GM12878 (cell line): ENCODE measurements at regions not wholly inside any gene's neighbourhood (a gene's known extent, or its start where the extent isn't known, plus 50 kb on each side); places are given as distances from the start of the nearest gene placed in this dataset.

ENCODE experiments used
- ATAC-seq: fragments of 200-7000 bp; cut with Tn5 transposase; 3 replicates; pipeline ENCODE4 v1.9.1; 2020; ENCODE audit warnings: mild to moderate bottlenecking, moderate library complexity
- BruUV-seq: library from RNA; stranded (reverse); fragments of 400-500 nt; replicated peaks from 2 replicates; lab custom pipeline; 2021; lab: Mats Ljungman, UMichigan
- CTCF ChIA-PET: fragments of 300-600 bp; sonication (Branson Sonifier 250); formaldehyde crosslinking; extraction: SDS; loops from one replicate; lab custom pipeline; 2021; ENCODE audit warnings: inconsistent platforms; lab: Yijun Ruan, JAX
- POLR2A ChIA-PET: fragments of 350-600 bp; formaldehyde crosslinking; extraction: SDS; loops from one replicate; lab custom pipeline; 2021; ENCODE audit warnings: inconsistent platforms; lab: Charles Lee
- RAD21 ChIA-PET: fragments of 300-600 bp; sonication (Branson Sonifier 250); formaldehyde crosslinking; loops from one replicate; lab custom pipeline; 2023; ENCODE audit warnings: antibody characterized with exemption; ENCODE audit not compliant: unreplicated experiment; lab: Charles Lee
- SMC1A ChIA-PET: fragments of 300-600 bp; sonication (Branson Sonifier 250); formaldehyde crosslinking; loops from one replicate; lab custom pipeline; 2023; ENCODE audit not compliant: unreplicated experiment, uncharacterized antibody; lab: Charles Lee
- DNase-seq: peaks from one replicate; pipeline ENCODE4 v3.0.0-alpha.2; 2011; ENCODE audit warnings: low read depth, low spot score
- FAIRE-seq: peaks from 3 replicates; lab custom pipeline; 2011; peaks lifted over from hg19 to GRCh38; lab: Jason Lieb, UNC
- H2AFZ ChIP-seq: 2 replicates; pipeline ENCODE4 v1.6.0; 2011; ENCODE audit warnings: low read depth, low read length, control low read depth; ENCODE audit not compliant: control insufficient read depth
- H3K27ac ChIP-seq: 2 replicates; pipeline ENCODE4 v1.5.1; 2011; ENCODE audit warnings: control low read depth; ENCODE audit not compliant: control insufficient read depth, insufficient read depth
- H3K27me3 ChIP-seq, 2 experiments: replicated peaks in 1 of 2; 2 replicates each; pipeline versions ENCODE4 v1.6.0 to v1.6.1; 2011; ENCODE audit warnings: low read length in 1 of 2; ENCODE audit not compliant: control insufficient read depth in 2 of 2, insufficient read depth in 2 of 2
- H3K36me3 ChIP-seq, 2 experiments: 2 replicates each; pipeline ENCODE4 v1.5.1; 2011; ENCODE audit warnings: low read length in 1 of 2; ENCODE audit not compliant: control insufficient read depth in 2 of 2, insufficient read depth in 2 of 2
- H3K4me1 ChIP-seq: 2 replicates; pipeline ENCODE4 v1.6.1; 2011; ENCODE audit warnings: mild to moderate bottlenecking, low read length, moderate library complexity, mixed read lengths; ENCODE audit not compliant: control insufficient read depth, insufficient read depth
- H3K4me2 ChIP-seq: 2 replicates; pipeline ENCODE4 v1.6.0; 2011; ENCODE audit warnings: control low read depth; ENCODE audit not compliant: control insufficient read depth, insufficient read depth
- H3K4me3 ChIP-seq: fragments of 200-600 bp; sonication (generic); 2 replicates; pipeline ENCODE4 v1.5.1; 2016
- H3K79me2 ChIP-seq: 2 replicates; pipeline ENCODE4 v1.6.0; 2011; ENCODE audit warnings: low read length; ENCODE audit not compliant: control insufficient read depth, insufficient read depth
- H3K9ac ChIP-seq: 2 replicates; pipeline ENCODE4 v1.8.0; 2011; ENCODE audit warnings: low read length, control low read depth, mixed read lengths; ENCODE audit not compliant: control insufficient read depth, insufficient read depth
- H3K9me3 ChIP-seq: replicated peaks from 3 replicates; pipeline ENCODE4 v1.5.1; 2011; ENCODE audit warnings: mild to moderate bottlenecking, low read length; ENCODE audit not compliant: control insufficient read depth, insufficient read depth
- H4K20me1 ChIP-seq: 2 replicates; pipeline ENCODE4 v1.6.0; 2011; ENCODE audit not compliant: control insufficient read depth, insufficient read depth
- BMI1 ChIP-seq: fragments of 450-650 bp; IDR thresholded peaks from 2 replicates; pipeline ENCODE4 v1.6.1; 2016; ENCODE audit warnings: mild to moderate bottlenecking, moderate library complexity, borderline replicate concordance
- CREB1 ChIP-seq: IDR thresholded peaks from 2 replicates; pipeline ENCODE4 v1.6.1; 2012; ENCODE audit warnings: low read depth, mild to moderate bottlenecking, inconsistent platforms
- EP300 ChIP-seq, 2 experiments: fragments of 150-350 bp in 1 of 2; IDR thresholded peaks; 2 replicates each; pipeline ENCODE4 v1.6.1; 2011 to 2012; ENCODE audit warnings: low read depth in 2 of 2, low read length in 2 of 2, borderline replicate concordance in 1 of 2, improper control_type of control experiment in 1 of 2, inconsistent platforms in 1 of 2; ENCODE audit not compliant: control insufficient read depth in 1 of 2
- FOS ChIP-seq: IDR thresholded peaks from 3 replicates; pipeline ENCODE4 v1.6.1; 2011; ENCODE audit warnings: borderline replicate concordance; ENCODE audit not compliant: insufficient read length; ENCODE audit errors: extremely low read depth
- HCFC1 ChIP-seq: fragments of 150-350 bp; IDR thresholded peaks from 2 replicates; pipeline ENCODE4 v1.6.1; 2014; ENCODE audit warnings: low read length
- MEF2B ChIP-seq: fragments of 450-650 bp; IDR thresholded peaks from 2 replicates; pipeline ENCODE4 v1.6.1; 2018; ENCODE audit warnings: mild to moderate bottlenecking, moderate library complexity; ENCODE audit not compliant: partially characterized antibody, poor library complexity, severe bottlenecking
- MYB ChIP-seq: fragments of 150-350 bp; IDR thresholded peaks from 2 replicates; pipeline ENCODE4 v1.6.1; 2014; ENCODE audit warnings: mild to moderate bottlenecking, low read depth, low read length, borderline replicate concordance
- NBN ChIP-seq: fragments of 450-650 bp; IDR thresholded peaks from 2 replicates; pipeline ENCODE4 v1.6.1; 2016
- NR2F1 ChIP-seq: fragments of 450-650 bp; conservative IDR thresholded peaks from 2 replicates; pipeline ENCODE4 v1.6.1; 2017; ENCODE audit warnings: mild to moderate bottlenecking
- NRF1 ChIP-seq: conservative IDR thresholded peaks from 2 replicates; pipeline ENCODE4 v1.6.1; 2011; ENCODE audit warnings: mild to moderate bottlenecking, low read depth, low read length, improper control_type of control experiment
- PKNOX1 ChIP-seq: fragments of 450-650 bp; IDR thresholded peaks from 2 replicates; pipeline ENCODE4 v1.6.1; 2016; ENCODE audit warnings: mild to moderate bottlenecking
- SKIL ChIP-seq: fragments of 450-650 bp; IDR thresholded peaks from 2 replicates; pipeline ENCODE4 v1.6.1; 2017; ENCODE audit warnings: mild to moderate bottlenecking, low read depth, inconsistent platforms; ENCODE audit not compliant: poor library complexity, severe bottlenecking
- SMARCA5 ChIP-seq: fragments of 450-650 bp; IDR thresholded peaks from 2 replicates; pipeline ENCODE4 v1.6.1; 2017; ENCODE audit warnings: mild to moderate bottlenecking
- SPI1 ChIP-seq: IDR thresholded peaks from 2 replicates; pipeline ENCODE4 v1.6.1; 2011; ENCODE audit warnings: low read depth, mild to moderate bottlenecking, low read length, moderate library complexity, borderline replicate concordance; ENCODE audit not compliant: insufficient read depth
- YBX1 ChIP-seq: fragments of 450-650 bp; IDR thresholded peaks from 2 replicates; pipeline ENCODE4 v1.6.1; 2016; ENCODE audit warnings: antibody characterized with exemption
- WGBS: methylation state at CpG from one replicate; pipeline ENCODE4 v1.1.6; 2016; ENCODE audit warnings: low lambda C conversion rate; ENCODE audit not compliant: insufficient replicate concordance, insufficient coverage; ENCODE audit errors: missing lambda C conversion rate; 5-methylcytosine and 5-hydroxymethylcytosine counted together
- in situ Hi-C: fragments of 300-500 bp; cut with MboI; formaldehyde crosslinking; loops from 9 replicates; pipeline ENCODE4 v1.14.3; 2018; ENCODE audit warnings: mixed read lengths
- intact Hi-C: fragments of 100-400 bp; cut with micrococcal nuclease; formaldehyde crosslinking; loops from one replicate; pipeline ENCODE4 v1.14.2; 2022; ENCODE audit not compliant: unreplicated experiment
- TF ChIP-seq, protein P1 (sequence below): fragments of 450-650 bp; IDR thresholded peaks from 2 replicates; pipeline ENCODE4 v1.6.1; 2018; ENCODE audit warnings: borderline replicate concordance, mild to moderate bottlenecking; ENCODE audit not compliant: partially characterized antibody
- TF ChIP-seq, protein P2 (sequence below): IDR thresholded peaks from 2 replicates; pipeline ENCODE4 v1.6.1; 2012; ENCODE audit warnings: low read depth, low read length, improper control_type of control experiment

- H3K9me3 ChIP-seq: no peaks in the 10 kb centered on the region; the same call in 2 of the 3 replicates
- no peak overlapping the region for H3K4me3 ChIP-seq
- RAD21 ChIA-PET: no interaction called here
- TF ChIP-seq PKNOX1 (no peak), SKIL (no peak), NRF1 (no peak), CREB1 (no peak), BMI1 (no peak), NR2F1 (no peak), HCFC1 (no peak), MEF2B (no peak), NBN (no peak), MYB (no peak), SPI1 (no peak), EP300 (IDR thresholded peaks at IDR 0.05; ENCODE audit: borderline replicate concordance in 1 of 2, control insufficient read depth in 1 of 2, low read depth in 2 of 2, low read length in 2 of 2) (no peak), SMARCA5 (no peak), YBX1 (no peak), FOS (no peak)
- TF ChIP-seq, protein P1, sequence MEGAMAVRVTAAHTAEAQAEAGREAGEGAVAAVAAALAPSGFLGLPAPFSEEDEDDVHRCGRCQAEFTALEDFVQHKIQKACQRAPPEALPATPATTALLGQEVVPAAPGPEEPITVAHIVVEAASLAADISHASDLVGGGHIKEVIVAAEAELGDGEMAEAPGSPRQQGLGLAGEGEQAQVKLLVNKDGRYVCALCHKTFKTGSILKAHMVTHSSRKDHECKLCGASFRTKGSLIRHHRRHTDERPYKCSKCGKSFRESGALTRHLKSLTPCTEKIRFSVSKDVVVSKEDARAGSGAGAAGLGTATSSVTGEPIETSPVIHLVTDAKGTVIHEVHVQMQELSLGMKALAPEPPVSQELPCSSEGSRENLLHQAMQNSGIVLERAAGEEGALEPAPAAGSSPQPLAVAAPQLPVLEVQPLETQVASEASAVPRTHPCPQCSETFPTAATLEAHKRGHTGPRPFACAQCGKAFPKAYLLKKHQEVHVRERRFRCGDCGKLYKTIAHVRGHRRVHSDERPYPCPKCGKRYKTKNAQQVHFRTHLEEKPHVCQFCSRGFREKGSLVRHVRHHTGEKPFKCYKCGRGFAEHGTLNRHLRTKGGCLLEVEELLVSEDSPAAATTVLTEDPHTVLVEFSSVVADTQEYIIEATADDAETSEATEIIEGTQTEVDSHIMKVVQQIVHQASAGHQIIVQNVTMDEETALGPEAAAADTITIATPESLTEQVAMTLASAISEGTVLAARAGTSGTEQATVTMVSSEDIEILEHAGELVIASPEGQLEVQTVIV: no peak
- TF ChIP-seq, protein P2, sequence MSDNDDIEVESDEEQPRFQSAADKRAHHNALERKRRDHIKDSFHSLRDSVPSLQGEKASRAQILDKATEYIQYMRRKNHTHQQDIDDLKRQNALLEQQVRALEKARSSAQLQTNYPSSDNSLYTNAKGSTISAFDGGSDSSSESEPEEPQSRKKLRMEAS: no peak
- H3K4me1 ChIP-seq: no peaks in the 10 kb centered on the region
- CTCF ChIA-PET: interaction anchor here (0.6 kb wide), 1 partner anchor 267 kb away, joined by 6 read pairs; no protein-coding TSS in a partner anchor
- ATAC-seq: no peak
- H4K20me1 ChIP-seq: no peaks in the 10 kb centered on the region
- H3K4me2 ChIP-seq: no peak overlapping the region
- FAIRE-seq: no peak
- no peak overlapping the region for H3K27ac ChIP-seq
- SMC1A ChIA-PET: no interaction called here
- BruUV-seq: no TSS peak
- intact Hi-C loops (no loop called here), in situ Hi-C loops (no loop called here)
- no peaks in the 10 kb centered on the region for H3K79me2 ChIP-seq
- no peak for DNase-seq
- no peaks in the 10 kb centered on the region for H3K36me3 ChIP-seq
- no peak overlapping the region for H3K9ac ChIP-seq
- no peak overlapping the region for H2AFZ ChIP-seq
- H3K27me3 ChIP-seq: no peaks in the 10 kb centered on the region
- POLR2A ChIA-PET: interaction anchor here (0.7 kb wide), 1 partner anchor 9 kb away, joined by 3 read pairs; no protein-coding TSS in a partner anchor
- 30% methylated on average over 1 of the region's 1 CpG for WGBS
Observed at GRCh38 chr2:147025646-147026585, 818.9 kb upstream of the ACVR2A start.
